SU-DHL-6 (cell line): ENCODE measurements at regions not wholly inside any gene's neighbourhood (a gene's known extent, or its start where the extent isn't known, plus 50 kb on each side); places are given as distances from the start of the nearest gene placed in this dataset.

Source experiments
- H2AFZ ChIP-seq: fragments of 200-600 bp; sonication (generic); 2 replicates; pipeline ENCODE4 v1.6.1; 2014; ENCODE audit warnings: low read depth, mild to moderate bottlenecking, moderate library complexity, mixed read lengths, antibody characterized with exemption, low read length; ENCODE audit not compliant: severe bottlenecking
- H3F3A ChIP-seq: fragments of 200-600 bp; shearing (Covaris generic); 2 replicates; pipeline ENCODE4 v1.6.0; 2016; ENCODE audit warnings: antibody characterized with exemption, mild to moderate bottlenecking; ENCODE audit not compliant: insufficient read depth
- H3K27ac ChIP-seq: fragments of 200-600 bp; sonication (generic); 2 replicates; pipeline ENCODE4 v1.5.1; 2016; ENCODE audit warnings: low read depth, mild to moderate bottlenecking, low read length, moderate library complexity, mixed read lengths
- H3K27me3 ChIP-seq: fragments of 200-600 bp; sonication (generic), shearing (Covaris generic); 2 replicates; pipeline ENCODE4 v1.6.0; 2014; ENCODE audit warnings: mild to moderate bottlenecking, low read length
- H3K36me3 ChIP-seq: fragments of 200-600 bp; sonication (generic); 2 replicates; pipeline ENCODE4 v1.6.1; 2014; ENCODE audit warnings: mild to moderate bottlenecking, low read length, mixed read lengths
- H3K4me2 ChIP-seq: fragments of 300-600, 200-600 bp; shearing (Covaris generic), sonication (generic); 2 replicates; pipeline ENCODE4 v1.6.0; 2014; ENCODE audit warnings: low read length, low read depth, mild to moderate bottlenecking; ENCODE audit not compliant: poor library complexity, severe bottlenecking
- H3K4me3 ChIP-seq: fragments of 200-600 bp; sonication (generic); 2 replicates; pipeline ENCODE4 v1.5.1; 2014; ENCODE audit warnings: antibody characterized with exemption, low read length, mild to moderate bottlenecking, mixed read lengths; ENCODE audit not compliant: insufficient read depth, poor library complexity, severe bottlenecking
- H3K79me2 ChIP-seq: fragments of 200-600 bp; sonication (generic); 2 replicates; pipeline ENCODE4 v1.6.1; 2014; ENCODE audit warnings: mild to moderate bottlenecking, low read length, moderate library complexity; ENCODE audit not compliant: insufficient read depth
- H3K9ac ChIP-seq: fragments of 200-600 bp; sonication (generic); 2 replicates; pipeline ENCODE4 v1.7.0; 2014; ENCODE audit warnings: mild to moderate bottlenecking, low read length
- H3K9me2 ChIP-seq: fragments of 200-600 bp; sonication (generic); replicated peaks from 2 replicates; pipeline ENCODE4 v1.6.1; 2014; ENCODE audit warnings: low read length; ENCODE audit not compliant: insufficient read depth
- H3K9me3 ChIP-seq: fragments of 200-600 bp; sonication (generic); 2 replicates; pipeline ENCODE4 v1.6.1; 2014; ENCODE audit warnings: low read length, mixed read lengths; ENCODE audit not compliant: insufficient read depth
- H4K20me1 ChIP-seq: fragments of 200-600 bp; sonication (generic); 2 replicates; pipeline ENCODE4 v1.6.1; 2014; ENCODE audit warnings: low read depth, mild to moderate bottlenecking, antibody characterized with exemption, low read length, moderate library complexity, mixed read lengths
- EZH2phosphoT487 ChIP-seq: fragments of 200-600 bp; sonication (generic), shearing (Covaris generic); conservative IDR thresholded peaks from 2 replicates; pipeline ENCODE4 v1.6.1; 2018; ENCODE audit warnings: mild to moderate bottlenecking, antibody characterized with exemption, low read length, moderate library complexity, mixed read lengths
- TF ChIP-seq, protein P1 (sequence below): fragments of 200-600 bp; sonication (generic); IDR thresholded peaks from one replicate; pipeline ENCODE4 v1.5.1; 2017; ENCODE audit warnings: antibody characterized with exemption, mild to moderate bottlenecking, low read length, moderate library complexity; ENCODE audit not compliant: insufficient read depth, poor library complexity, severe bottlenecking

DNA sequence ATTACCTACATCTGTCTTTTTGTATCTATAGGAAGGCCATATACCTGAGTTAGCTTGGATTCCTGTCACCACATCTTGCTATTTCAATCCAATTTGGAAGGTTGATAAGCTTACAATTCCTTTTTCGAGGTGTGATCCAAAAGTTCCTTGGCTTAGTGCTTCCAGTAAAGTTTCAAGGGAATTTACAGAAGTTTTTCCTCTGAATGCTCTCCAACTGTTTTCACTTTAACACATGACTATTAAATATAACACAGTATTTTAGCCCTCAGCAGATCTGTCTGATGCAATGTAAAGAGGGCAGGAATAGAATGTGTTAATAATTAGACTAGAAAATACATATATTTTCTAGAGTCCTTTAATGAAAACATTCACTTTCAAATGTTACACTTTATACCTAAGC lies 171.4 kb downstream of the DKK1 start:
- Histone ChIP-seq H4K20me1 (no peaks in the 10 kb centered on the region), H3K27me3 (no peaks in the 10 kb centered on the region), H2AFZ (no peak overlapping the region), H3K9me3 (no peaks in the 10 kb centered on the region), H3K27ac (no peak overlapping the region), H3K4me3 (no peak overlapping the region), H3K4me2 (no peak overlapping the region), H3F3A (no peaks in the 10 kb centered on the region), H3K36me3 (no peaks in the 10 kb centered on the region), H3K9me2 (no peaks in the 10 kb centered on the region), H3K9ac (no peak overlapping the region), H3K79me2 (no peaks in the 10 kb centered on the region)
- no peak for TF ChIP-seq EZH2phosphoT487
- TF ChIP-seq, protein P1, sequence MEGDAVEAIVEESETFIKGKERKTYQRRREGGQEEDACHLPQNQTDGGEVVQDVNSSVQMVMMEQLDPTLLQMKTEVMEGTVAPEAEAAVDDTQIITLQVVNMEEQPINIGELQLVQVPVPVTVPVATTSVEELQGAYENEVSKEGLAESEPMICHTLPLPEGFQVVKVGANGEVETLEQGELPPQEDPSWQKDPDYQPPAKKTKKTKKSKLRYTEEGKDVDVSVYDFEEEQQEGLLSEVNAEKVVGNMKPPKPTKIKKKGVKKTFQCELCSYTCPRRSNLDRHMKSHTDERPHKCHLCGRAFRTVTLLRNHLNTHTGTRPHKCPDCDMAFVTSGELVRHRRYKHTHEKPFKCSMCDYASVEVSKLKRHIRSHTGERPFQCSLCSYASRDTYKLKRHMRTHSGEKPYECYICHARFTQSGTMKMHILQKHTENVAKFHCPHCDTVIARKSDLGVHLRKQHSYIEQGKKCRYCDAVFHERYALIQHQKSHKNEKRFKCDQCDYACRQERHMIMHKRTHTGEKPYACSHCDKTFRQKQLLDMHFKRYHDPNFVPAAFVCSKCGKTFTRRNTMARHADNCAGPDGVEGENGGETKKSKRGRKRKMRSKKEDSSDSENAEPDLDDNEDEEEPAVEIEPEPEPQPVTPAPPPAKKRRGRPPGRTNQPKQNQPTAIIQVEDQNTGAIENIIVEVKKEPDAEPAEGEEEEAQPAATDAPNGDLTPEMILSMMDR: no peak

GRCh38 chr10:52486840-52487611 lies 172.9 kb downstream of the DKK1 start:
- H3K36me3 ChIP-seq: no peaks in the 10 kb centered on the region
- no peak overlapping the region for H3K4me2 ChIP-seq
- no peak overlapping the region for H3K4me3 ChIP-seq
- no peaks in the 10 kb centered on the region for H3K9me2 ChIP-seq
- H3K27me3 ChIP-seq: no peaks in the 10 kb centered on the region
- H2AFZ ChIP-seq: no peak overlapping the region
- no peak overlapping the region for H3K9ac ChIP-seq
- no peaks in the 10 kb centered on the region for H3F3A ChIP-seq
- no peaks in the 10 kb centered on the region for H3K79me2 ChIP-seq
- TF ChIP-seq, protein P1: no peak
- TF ChIP-seq EZH2phosphoT487: no peak
- no peak overlapping the region for H3K27ac ChIP-seq
- no peaks in the 10 kb centered on the region for H3K9me3 ChIP-seq
- no peaks in the 10 kb centered on the region for H4K20me1 ChIP-seq

DNA sequence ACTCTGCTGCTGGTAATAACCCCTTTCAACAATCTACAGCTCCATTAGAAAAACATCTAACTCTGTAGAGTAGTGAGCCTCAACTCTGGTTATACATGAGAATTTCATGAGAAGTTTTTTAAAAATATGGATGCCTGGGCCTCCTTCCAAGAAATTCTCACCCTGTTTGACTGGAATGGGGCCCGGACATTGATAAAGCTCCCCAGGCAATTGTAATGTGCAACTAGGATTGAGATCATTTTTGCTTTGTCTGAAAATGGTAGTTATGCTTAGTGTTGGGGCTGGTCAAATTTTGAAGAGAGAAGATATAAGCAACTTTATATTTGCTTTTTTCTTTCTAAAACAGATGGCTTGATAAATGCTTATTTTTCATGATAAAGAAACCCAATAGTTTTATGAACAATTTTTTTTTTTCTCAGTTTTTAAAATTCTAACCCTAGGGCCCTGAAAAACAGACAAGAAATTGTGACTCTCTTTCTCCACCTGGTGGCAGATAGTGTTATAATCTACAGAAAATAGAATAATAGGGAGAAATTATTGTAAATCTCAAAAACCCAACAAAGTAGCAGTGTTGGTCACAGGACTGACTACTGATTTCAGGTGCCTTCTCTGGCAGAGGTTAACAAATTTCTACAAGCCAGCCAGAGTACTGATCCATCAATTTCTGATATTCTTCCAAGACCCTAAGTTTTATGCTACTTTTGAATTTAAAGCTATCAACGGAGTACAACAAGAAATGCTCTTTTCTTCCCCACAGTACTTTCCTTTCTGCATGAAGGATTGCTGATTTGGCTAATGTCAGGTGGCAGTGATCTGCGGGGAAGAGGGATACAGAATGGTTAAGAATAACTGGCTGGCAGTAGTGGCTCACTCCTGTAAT lies 174.8 kb downstream of the DKK1 start:
- no peaks in the 10 kb centered on the region for H3F3A ChIP-seq
- no peaks in the 10 kb centered on the region for H3K27me3 ChIP-seq
- no peaks in the 10 kb centered on the region for H4K20me1 ChIP-seq
- H3K27ac ChIP-seq: no peak overlapping the region
- TF ChIP-seq, protein P1: peak; percentile 13
- TF ChIP-seq EZH2phosphoT487: no peak
- no peak overlapping the region for H3K4me3 ChIP-seq
- no peak overlapping the region for H3K9ac ChIP-seq
- no peak overlapping the region for H3K4me2 ChIP-seq
- H3K9me2 ChIP-seq: no peaks in the 10 kb centered on the region
- no peak overlapping the region for H2AFZ ChIP-seq
- no peaks in the 10 kb centered on the region for H3K36me3 ChIP-seq
- no peaks in the 10 kb centered on the region for H3K79me2 ChIP-seq
- no peaks in the 10 kb centered on the region for H3K9me3 ChIP-seq
